DOHH2 (cell line): ENCODE measurements at regions not wholly inside any gene's neighbourhood (a gene's known extent, or its start where the extent isn't known, plus 50 kb on each side); places are given as distances from the start of the nearest gene placed in this dataset.

Experiments used
- H3F3A ChIP-seq: fragments of 200-600 bp; sonication (generic), shearing (Covaris generic); 2 replicates; pipeline ENCODE4 v1.6.0; 2016; ENCODE audit warnings: antibody characterized with exemption, mild to moderate bottlenecking; ENCODE audit not compliant: control insufficient read depth, insufficient read depth
- H3K27ac ChIP-seq: fragments of 200-600 bp; sonication (generic); 2 replicates; pipeline ENCODE4 v1.5.1; 2014; ENCODE audit warnings: low read depth, mild to moderate bottlenecking, low read length, moderate library complexity
- H3K27me3 ChIP-seq: fragments of 200-600 bp; sonication (generic); 2 replicates; pipeline ENCODE4 v1.6.1; 2014; ENCODE audit warnings: mild to moderate bottlenecking, low read length, mixed read lengths; ENCODE audit not compliant: control insufficient read depth
- H3K36me3 ChIP-seq: fragments of 200-600 bp; sonication (generic); 2 replicates; pipeline ENCODE4 v1.6.1; 2014; ENCODE audit warnings: mild to moderate bottlenecking, low read length, moderate library complexity, mixed read lengths; ENCODE audit not compliant: control insufficient read depth
- H3K4me1 ChIP-seq: fragments of 200-600 bp; sonication (generic); 2 replicates; pipeline ENCODE4 v1.6.1; 2014; ENCODE audit warnings: mild to moderate bottlenecking, low read length, mixed read lengths; ENCODE audit not compliant: control insufficient read depth
- H3K4me2 ChIP-seq: fragments of 200-600 bp; sonication (generic); 2 replicates; pipeline ENCODE4 v1.6.0; 2014; ENCODE audit warnings: mild to moderate bottlenecking, low read length, moderate library complexity
- H3K4me3 ChIP-seq: fragments of 200-600 bp; sonication (generic); 2 replicates; pipeline ENCODE4 v1.5.1; 2014; ENCODE audit warnings: mild to moderate bottlenecking, low read length, mixed read lengths
- H3K79me2 ChIP-seq: fragments of 200-600 bp; sonication (generic); 2 replicates; pipeline ENCODE4 v1.6.1; 2014; ENCODE audit warnings: mild to moderate bottlenecking, low read length, mixed read lengths; ENCODE audit not compliant: control insufficient read depth
- H3K9me2 ChIP-seq: fragments of 200-600 bp; sonication (generic); replicated peaks from 2 replicates; pipeline ENCODE4 v1.6.1; 2014; ENCODE audit warnings: mild to moderate bottlenecking, low read length, mixed read lengths; ENCODE audit not compliant: control insufficient read depth
- H3K9me3 ChIP-seq: fragments of 200-600 bp; sonication (generic); 2 replicates; pipeline ENCODE4 v1.6.1; 2014; ENCODE audit warnings: antibody characterized with exemption, low read length, mixed read lengths; ENCODE audit not compliant: control insufficient read depth, insufficient read depth
- H4K20me1 ChIP-seq: fragments of 200-600 bp; sonication (generic); 2 replicates; pipeline ENCODE4 v1.6.0; 2014; ENCODE audit warnings: low read depth, mild to moderate bottlenecking, antibody characterized with exemption, low read length, moderate library complexity; ENCODE audit not compliant: control insufficient read depth, insufficient read depth
- CTCF ChIP-seq: fragments of 200-600 bp; sonication (generic); IDR thresholded peaks from one replicate; pipeline ENCODE4 v1.5.1; 2014; ENCODE audit warnings: antibody characterized with exemption, mild to moderate bottlenecking, low read depth, low read length; ENCODE audit not compliant: poor library complexity, severe bottlenecking
- EZH2phosphoT487 ChIP-seq: fragments of 200-600 bp; sonication (generic); IDR thresholded peaks from 2 replicates; pipeline ENCODE4 v1.6.1; 2017; ENCODE audit warnings: borderline replicate concordance, mild to moderate bottlenecking, antibody characterized with exemption, low read length, moderate library complexity, mixed read lengths

- no peaks in the 10 kb centered on the region for H3K4me1 ChIP-seq
- no peaks in the 10 kb centered on the region for H3K9me3 ChIP-seq
- H3K27me3 ChIP-seq = no peaks in the 10 kb centered on the region
- no peaks in the 10 kb centered on the region for H3K9me2 ChIP-seq
- TF ChIP-seq CTCF (no peak), EZH2phosphoT487 (no peak)
- H3K4me2 ChIP-seq = no peak overlapping the region
- no peak overlapping the region for H3K27ac ChIP-seq
- H3F3A ChIP-seq = no peaks in the 10 kb centered on the region
- no peaks in the 10 kb centered on the region for H4K20me1 ChIP-seq
- no peaks in the 10 kb centered on the region for H3K36me3 ChIP-seq
- no peak overlapping the region for H3K4me3 ChIP-seq
- H3K79me2 ChIP-seq = no peaks in the 10 kb centered on the region
Measured at GRCh38 chr10:107790271-107790670, 625.8 kb upstream of the SORCS1 start.

DNA sequence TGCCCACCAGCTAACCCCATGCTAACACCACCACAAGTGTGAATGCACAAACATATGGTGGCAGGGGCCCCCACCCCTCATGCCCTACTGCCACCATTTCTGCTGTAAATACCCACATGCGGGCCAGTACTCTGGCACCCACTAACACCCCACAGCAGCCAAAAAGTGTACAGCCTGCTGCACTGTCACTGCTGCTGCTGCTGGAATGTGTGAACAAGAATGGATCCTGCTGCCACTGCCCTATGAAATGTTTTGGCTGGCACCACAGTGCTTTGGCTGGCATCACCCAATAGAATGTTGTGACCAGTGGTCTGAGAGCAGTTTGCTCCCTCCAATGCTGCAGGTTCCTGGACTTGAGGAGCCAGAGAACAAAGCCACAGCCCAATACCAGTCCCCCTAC lies 606.6 kb upstream of the SORCS1 start:
- H3K27ac ChIP-seq = no peak overlapping the region
- H3K9me3 ChIP-seq = no peaks in the 10 kb centered on the region; the same call in 1 of the 2 replicates
- H3F3A ChIP-seq = no peaks in the 10 kb centered on the region
- no peak overlapping the region for H3K4me2 ChIP-seq
- no peaks in the 10 kb centered on the region for H3K36me3 ChIP-seq
- H3K4me3 ChIP-seq = no peak overlapping the region
- H3K79me2 ChIP-seq = no peaks in the 10 kb centered on the region
- no peaks in the 10 kb centered on the region for H4K20me1 ChIP-seq
- no peaks in the 10 kb centered on the region for H3K4me1 ChIP-seq
- no peak for TF ChIP-seq EZH2phosphoT487
- no peak for TF ChIP-seq CTCF
- no peaks in the 10 kb centered on the region for H3K27me3 ChIP-seq
- H3K9me2 ChIP-seq = no peaks in the 10 kb centered on the region

GRCh38 chr10:107767185-107767584 lies 602.7 kb upstream of the SORCS1 start:
- Histone ChIP-seq H3F3A (no peaks in the 10 kb centered on the region), H3K79me2 (no peaks in the 10 kb centered on the region), H3K9me2 (no peaks in the 10 kb centered on the region), H3K4me1 (no peaks in the 10 kb centered on the region), H3K27ac (no peak overlapping the region), H3K36me3 (no peaks in the 10 kb centered on the region), H3K4me3 (no peak overlapping the region), H4K20me1 (no peaks in the 10 kb centered on the region), H3K4me2 (no peak overlapping the region), H3K27me3 (no peaks in the 10 kb centered on the region), H3K9me3 (no peaks in the 10 kb centered on the region; the same call in 1 of the 2 replicates)
- TF ChIP-seq EZH2phosphoT487 (no peak), CTCF (no peak)

- no peaks in the 10 kb centered on the region for H3K27me3 ChIP-seq
- no peaks in the 10 kb centered on the region for H4K20me1 ChIP-seq
- TF ChIP-seq CTCF = no peak
- no peak for TF ChIP-seq EZH2phosphoT487
- no peaks in the 10 kb centered on the region for H3K9me3 ChIP-seq
- no peak overlapping the region for H3K27ac ChIP-seq
- no peak overlapping the region for H3K4me3 ChIP-seq
- no peak overlapping the region for H3K4me2 ChIP-seq
- H3K36me3 ChIP-seq = no peaks in the 10 kb centered on the region
- no peaks in the 10 kb centered on the region for H3K79me2 ChIP-seq
- no peaks in the 10 kb centered on the region for H3K4me1 ChIP-seq
- no peaks in the 10 kb centered on the region for H3F3A ChIP-seq
- no peaks in the 10 kb centered on the region for H3K9me2 ChIP-seq
Measured at GRCh38 chr10:107754814-107755213, 590.3 kb upstream of the SORCS1 start.
